SK-N-SH treated with all-trans-retinoic acid at 6 μM for 48 hours (cell line): ENCODE measurements at regions not wholly inside any gene's neighbourhood (a gene's known extent, or its start where the extent isn't known, plus 50 kb on each side); places are given as distances from the start of the nearest gene placed in this dataset.

Experiments
- ARNTL ChIP-seq: fragments of 450-650 bp; formaldehyde crosslinking; IDR thresholded peaks from 2 replicates; pipeline ENCODE4 v1.5.0; 2020; ENCODE audit warnings: low read depth, mild to moderate bottlenecking, moderate library complexity, borderline replicate concordance
- ZNF8 ChIP-seq: fragments of 450-650 bp; formaldehyde crosslinking; IDR thresholded peaks from 2 replicates; pipeline ENCODE4 v1.5.0; 2020; ENCODE audit warnings: mild to moderate bottlenecking, moderate library complexity

DNA sequence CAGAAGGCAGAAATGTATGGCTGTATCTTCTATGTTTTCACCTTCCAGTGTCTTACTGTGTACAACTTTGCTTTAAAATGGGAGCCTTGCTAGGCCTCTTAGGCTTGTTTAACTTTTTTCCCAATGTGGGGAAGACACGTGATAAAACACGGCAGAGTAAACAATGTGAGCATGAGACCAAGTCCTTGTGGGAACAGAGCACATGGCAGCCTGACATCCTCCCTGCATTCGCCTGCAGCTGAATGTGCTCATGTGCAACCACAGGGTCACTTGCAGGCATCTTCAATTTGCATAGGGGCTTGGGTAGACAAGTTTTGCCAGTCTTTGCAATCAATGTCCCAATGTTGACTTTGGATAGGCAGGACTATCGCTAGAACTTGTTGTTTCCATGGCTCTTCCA is 91.8 kb downstream of the CCNG2 start:
- no peak for TF ChIP-seq ARNTL (CRISPR knock-in tag)
- no peak for TF ChIP-seq ZNF8 (CRISPR knock-in tag)
